CD4-positive, alpha-beta T cell (primary cell): ENCODE measurements at regions not wholly inside any gene's neighbourhood (a gene's known extent, or its start where the extent isn't known, plus 50 kb on each side); places are given as distances from the start of the nearest gene placed in this dataset.

Source experiments
- ATAC-seq: fragments of 200-7000 bp; cut with Tn5 transposase; one replicate; pipeline ENCODE4 v1.10.0; 2022; ENCODE audit warnings: mild to moderate bottlenecking; ENCODE audit not compliant: poor library complexity
- CTCF ChIA-PET: fragments of 350-600 bp; sonication (Branson Sonifier 250); formaldehyde crosslinking; loops from one replicate; lab custom pipeline; 2021; ENCODE audit warnings: antibody characterized with exemption, inconsistent platforms; lab: Charles Lee
- POLR2A ChIA-PET: fragments of 350-600 bp; sonication (Branson Sonifier 250); formaldehyde crosslinking; loops from one replicate; lab custom pipeline; 2021; ENCODE audit warnings: antibody characterized with exemption, inconsistent platforms; lab: Charles Lee
- DNase-seq, 14 experiments: peaks; one replicate each; pipeline ENCODE4 v3.0.0-alpha.2; 2013 to 2020; ENCODE audit warnings: mixed read lengths in 2 of 14
- H3K27ac ChIP-seq, 2 donors: one replicate each; pipeline versions ENCODE4 v1.5.1 to v1.7.0; 2013; ENCODE audit warnings: low read length in 2 of 2, low read depth in 1 of 2, mild to moderate bottlenecking in 1 of 2
- H3K27me3 ChIP-seq, 2 experiments: 1 replicate in 1 of 2; 2 replicates in 1 of 2; pipeline versions ENCODE4 v1.6.1 to v1.7.0; 2013; ENCODE audit warnings: low read length in 2 of 2, control low read depth in 1 of 2, mild to moderate bottlenecking in 1 of 2, moderate library complexity in 1 of 2; ENCODE audit not compliant: insufficient read depth in 2 of 2, control insufficient read depth in 1 of 2
- H3K36me3 ChIP-seq: one replicate; pipeline ENCODE4 v1.6.1; 2013; ENCODE audit warnings: low read length, control low read depth; ENCODE audit not compliant: insufficient read depth
- H3K4me1 ChIP-seq: one replicate; pipeline ENCODE4 v1.6.1; 2013; ENCODE audit warnings: low read length, control low read depth; ENCODE audit not compliant: insufficient read depth
- H3K4me3 ChIP-seq: one replicate; pipeline ENCODE4 v1.5.1; 2013; ENCODE audit warnings: mild to moderate bottlenecking, low read length, moderate library complexity
- H3K9me3 ChIP-seq, 2 experiments: 1 replicate in 1 of 2; 2 replicates in 1 of 2; pipeline versions ENCODE4 v1.6.1 to v1.7.0; 2013; ENCODE audit warnings: low read length in 2 of 2, mild to moderate bottlenecking in 2 of 2, control low read depth in 1 of 2, moderate library complexity in 1 of 2; ENCODE audit not compliant: control insufficient read depth in 1 of 2, insufficient read depth in 1 of 2
- H3K27ac Mint-ChIP-seq: one replicate; pipeline ENCODE4 v1.8.0; 2020; ENCODE audit warnings: mixed read lengths
- H3K27me3 Mint-ChIP-seq: one replicate; pipeline ENCODE4 v1.8.0; 2021; ENCODE audit warnings: mixed read lengths
- H3K36me3 Mint-ChIP-seq: one replicate; pipeline ENCODE4 v1.8.0; 2021; ENCODE audit warnings: low read depth, mixed read lengths
- H3K4me1 Mint-ChIP-seq: one replicate; pipeline ENCODE4 v1.8.0; 2021; ENCODE audit warnings: low read depth, mixed read lengths
- H3K4me3 Mint-ChIP-seq: one replicate; pipeline ENCODE4 v1.8.0; 2020; ENCODE audit warnings: mild to moderate bottlenecking, mixed read lengths
- H3K9me3 Mint-ChIP-seq: one replicate; pipeline ENCODE4 v1.8.0; 2020; ENCODE audit warnings: mixed read lengths
- intact Hi-C, 2 experiments: fragments of 100-400 bp; cut with DNase I in 1 of 2; cut with micrococcal nuclease in 1 of 2; formaldehyde crosslinking; loops; one replicate each; pipeline versions ENCODE4 v1.15.1 to v1.9.0; 2023 to 2025; cut with DNase I, micrococcal nuclease
- TF ChIP-seq, protein P1 (sequence below): fragments of 200-600 bp; IDR thresholded peaks from one replicate; pipeline ENCODE4 v1.8.0; 2022; ENCODE audit warnings: antibody characterized with exemption, mild to moderate bottlenecking

DNA sequence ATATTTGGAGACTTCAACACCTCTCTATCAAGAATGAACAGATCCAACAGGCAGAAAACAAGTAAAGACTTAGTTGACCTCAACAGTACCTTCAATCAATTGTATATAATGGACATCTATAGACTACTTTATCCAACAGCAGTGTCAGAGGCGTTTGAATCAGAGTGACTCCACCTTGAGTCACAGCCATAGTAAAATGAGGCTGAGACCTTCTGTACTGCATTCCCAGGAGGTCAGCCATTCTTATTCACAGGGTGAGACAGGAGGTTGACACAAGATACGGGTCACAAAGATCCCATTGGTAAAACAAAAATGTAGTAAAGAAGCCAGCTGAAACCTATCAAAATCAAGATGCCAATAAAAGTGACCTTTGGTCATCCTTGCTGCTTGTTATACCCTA, 299.8 kb downstream of the CNTN3 start:
- TF ChIP-seq, protein P1, sequence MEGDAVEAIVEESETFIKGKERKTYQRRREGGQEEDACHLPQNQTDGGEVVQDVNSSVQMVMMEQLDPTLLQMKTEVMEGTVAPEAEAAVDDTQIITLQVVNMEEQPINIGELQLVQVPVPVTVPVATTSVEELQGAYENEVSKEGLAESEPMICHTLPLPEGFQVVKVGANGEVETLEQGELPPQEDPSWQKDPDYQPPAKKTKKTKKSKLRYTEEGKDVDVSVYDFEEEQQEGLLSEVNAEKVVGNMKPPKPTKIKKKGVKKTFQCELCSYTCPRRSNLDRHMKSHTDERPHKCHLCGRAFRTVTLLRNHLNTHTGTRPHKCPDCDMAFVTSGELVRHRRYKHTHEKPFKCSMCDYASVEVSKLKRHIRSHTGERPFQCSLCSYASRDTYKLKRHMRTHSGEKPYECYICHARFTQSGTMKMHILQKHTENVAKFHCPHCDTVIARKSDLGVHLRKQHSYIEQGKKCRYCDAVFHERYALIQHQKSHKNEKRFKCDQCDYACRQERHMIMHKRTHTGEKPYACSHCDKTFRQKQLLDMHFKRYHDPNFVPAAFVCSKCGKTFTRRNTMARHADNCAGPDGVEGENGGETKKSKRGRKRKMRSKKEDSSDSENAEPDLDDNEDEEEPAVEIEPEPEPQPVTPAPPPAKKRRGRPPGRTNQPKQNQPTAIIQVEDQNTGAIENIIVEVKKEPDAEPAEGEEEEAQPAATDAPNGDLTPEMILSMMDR, result no peak

DNA sequence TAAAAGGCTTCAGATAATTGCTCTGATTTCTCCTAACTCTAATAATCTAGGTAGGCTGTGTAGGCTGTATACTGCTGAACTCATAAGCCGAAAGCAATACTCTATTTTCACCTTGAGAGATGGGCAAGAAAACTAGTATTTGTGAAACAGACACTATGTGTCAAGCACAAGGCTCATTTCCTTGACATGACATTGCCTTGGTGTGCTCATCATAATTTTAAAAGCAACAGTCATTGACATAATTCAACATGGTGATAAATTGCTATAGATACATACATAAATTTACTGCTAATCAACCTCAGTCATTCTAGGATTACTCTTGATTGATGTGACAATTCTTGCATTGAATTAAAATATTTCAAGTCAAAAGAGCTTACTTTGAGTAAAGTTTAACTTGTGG, 304.7 kb downstream of the CNTN3 start:
- H3K27me3 ChIP-seq, result no peaks in the 10 kb centered on the region
- no peak overlapping the region for H3K4me3 ChIP-seq
- peaks cover 0 to 5% of the 10 kb centered on the region in 2 experiments for H3K9me3 ChIP-seq
- ChIA-PET CTCF (no interaction called here), POLR2A (no interaction called here)
- no peaks in the 10 kb centered on the region for H3K36me3 ChIP-seq
- no peak for ATAC-seq
- no peak overlapping the region for H3K27ac ChIP-seq
- H3K9me3 Mint-ChIP-seq, result peaks cover 4% of the 10 kb centered on the region
- H3K4me1 Mint-ChIP-seq, result no peaks in the 10 kb centered on the region
- H3K27me3 Mint-ChIP-seq, result no peaks in the 10 kb centered on the region
- intact Hi-C loops, result no loop called here
- H3K4me3 Mint-ChIP-seq, result no peak overlapping the region
- no peaks in the 10 kb centered on the region for H3K4me1 ChIP-seq
- no peaks in the 10 kb centered on the region for H3K36me3 Mint-ChIP-seq
- H3K27ac Mint-ChIP-seq, result no peak overlapping the region
- no peak for DNase-seq
- TF ChIP-seq, protein P1, result no peak

More for the DNA sequence above, 299.8 kb downstream of the CNTN3 start:
- peaks cover 4% of the 10 kb centered on the region for H3K9me3 Mint-ChIP-seq
- ChIA-PET POLR2A (no interaction called here), CTCF (no interaction called here)
- no peak overlapping the region for H3K4me3 ChIP-seq
- no peaks in the 10 kb centered on the region for H3K36me3 Mint-ChIP-seq
- no peaks in the 10 kb centered on the region for H3K27me3 ChIP-seq
- H3K27ac Mint-ChIP-seq, result no peak overlapping the region
- H3K4me1 ChIP-seq, result no peaks in the 10 kb centered on the region
- H3K4me1 Mint-ChIP-seq, result no peaks in the 10 kb centered on the region
- peaks cover 0 to 5% of the 10 kb centered on the region in 2 experiments for H3K9me3 ChIP-seq
- ATAC-seq, result no peak
- H3K36me3 ChIP-seq, result no peaks in the 10 kb centered on the region
- no peak for DNase-seq
- H3K27ac ChIP-seq, result no peak overlapping the region
- no peak overlapping the region for H3K4me3 Mint-ChIP-seq
- intact Hi-C loops, result no loop called here
- H3K27me3 Mint-ChIP-seq, result no peaks in the 10 kb centered on the region

DNA sequence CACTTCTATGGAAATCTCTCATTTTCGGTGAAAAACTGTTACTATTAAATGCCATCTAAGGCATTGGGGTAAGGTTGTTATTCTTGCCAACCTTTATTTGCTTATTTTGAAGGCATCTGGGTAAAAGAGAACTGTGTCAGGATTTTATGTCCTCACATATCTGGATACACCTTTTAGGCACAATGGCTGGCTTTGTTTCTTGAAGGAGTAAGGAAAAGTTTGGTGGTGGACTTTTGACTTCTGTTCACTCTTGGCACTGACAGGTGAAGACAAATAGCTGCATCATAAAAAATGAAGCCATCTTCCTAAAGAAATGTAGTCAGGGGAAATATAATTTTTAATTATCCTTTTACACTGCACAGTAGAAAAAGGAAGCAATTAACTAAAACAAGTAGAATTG, 310.0 kb downstream of the CNTN3 start:
- Mint-ChIP-seq H3K36me3 (no peaks in the 10 kb centered on the region), H3K4me1 (no peaks in the 10 kb centered on the region), H3K9me3 (peaks cover 2% of the 10 kb centered on the region), H3K27ac (no peak overlapping the region), H3K27me3 (no peaks in the 10 kb centered on the region), H3K4me3 (no peak overlapping the region)
- POLR2A ChIA-PET, result no interaction called here
- Histone ChIP-seq H3K36me3 (no peaks in the 10 kb centered on the region), H3K4me1 (no peaks in the 10 kb centered on the region), H3K27ac (no peak overlapping the region), H3K27me3 (no peaks in the 10 kb centered on the region), H3K9me3 (peaks cover 0 to 3% of the 10 kb centered on the region in 2 experiments), H3K4me3 (no peak overlapping the region)
- ATAC-seq (no peak), DNase-seq (no peak)
- intact Hi-C loops, result no loop called here
- TF ChIP-seq, protein P1, result no peak
- CTCF ChIA-PET, result no interaction called here
